WI38 (cell line): ENCODE measurements at regions not wholly inside any gene's neighbourhood (a gene's known extent, or its start where the extent isn't known, plus 50 kb on each side); places are given as distances from the start of the nearest gene placed in this dataset.

Experiments used
- H3K4me3 ChIP-seq: 2 replicates; pipeline ENCODE4 v1.5.1; 2011; ENCODE audit warnings: low read depth, mild to moderate bottlenecking, control low read depth, low read length
- CTCF ChIP-seq: IDR thresholded peaks from 2 replicates; pipeline ENCODE4 v1.5.1; 2012; ENCODE audit warnings: low read depth, mild to moderate bottlenecking, control low read depth, low read length

GRCh38 chr9:26237256-26237655 is 559.0 kb upstream of the TUSC1 start:
- no peak overlapping the region for H3K4me3 ChIP-seq
- TF ChIP-seq CTCF = no peak

GRCh38 chr9:26234865-26235264 is 556.6 kb upstream of the TUSC1 start:
- no peak overlapping the region for H3K4me3 ChIP-seq
- no peak for TF ChIP-seq CTCF

DNA sequence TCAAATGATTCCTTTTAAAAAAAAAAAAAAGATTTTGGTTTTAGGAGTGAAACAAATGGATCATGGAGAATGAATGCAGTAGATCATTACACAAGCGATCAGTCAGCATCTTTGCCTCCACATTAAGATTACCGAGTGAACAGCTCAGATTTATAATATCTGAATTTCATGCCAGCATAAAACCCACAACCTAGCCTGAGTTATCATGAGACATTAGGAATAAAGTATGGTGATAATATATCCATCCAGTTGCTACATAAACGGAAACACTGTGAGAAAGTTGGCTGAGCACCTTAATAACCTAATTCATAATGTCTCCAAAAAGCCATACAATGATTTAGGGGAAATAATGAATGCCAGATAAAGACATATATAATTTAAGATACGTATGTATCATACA is 553.1 kb upstream of the TUSC1 start:
- no peak for TF ChIP-seq CTCF

DNA sequence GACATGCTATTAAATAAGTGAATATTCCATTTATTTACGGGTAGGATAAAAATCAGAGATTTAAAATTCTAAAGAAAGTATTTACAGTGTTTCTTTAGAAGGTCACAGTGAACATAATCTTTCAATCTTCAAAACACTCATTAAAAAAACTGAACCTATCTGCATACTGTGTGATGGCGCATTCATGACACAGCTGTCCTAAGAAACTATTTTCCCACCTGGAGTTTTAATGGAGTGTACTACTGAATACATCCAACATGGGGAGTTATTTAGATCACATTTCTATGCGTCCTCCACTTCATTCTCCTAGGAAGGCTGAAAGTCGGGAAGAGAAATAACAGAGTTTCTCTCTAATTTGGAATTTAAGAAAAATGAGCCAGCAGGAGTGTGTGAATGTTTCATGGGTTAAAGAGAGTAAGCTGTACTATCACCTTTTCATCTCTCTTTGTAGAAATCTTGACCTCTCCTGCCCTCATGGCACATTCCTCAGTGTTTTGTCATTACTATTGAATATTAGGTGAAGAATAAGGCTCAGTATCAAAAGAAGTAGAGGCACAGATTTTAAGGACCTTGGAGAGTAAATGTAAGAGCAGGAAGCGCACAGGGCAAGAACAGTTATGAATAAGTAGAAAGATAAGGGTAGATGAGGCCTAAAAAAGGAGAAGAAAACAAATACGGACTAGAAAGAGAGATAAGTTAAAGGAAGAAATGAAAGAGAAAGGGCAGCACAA is 551.2 kb upstream of the TUSC1 start:
- no peak for TF ChIP-seq CTCF
- no peak overlapping the region for H3K4me3 ChIP-seq

More for the DNA sequence above, 553.1 kb upstream of the TUSC1 start:
- H3K4me3 ChIP-seq = no peak overlapping the region

DNA sequence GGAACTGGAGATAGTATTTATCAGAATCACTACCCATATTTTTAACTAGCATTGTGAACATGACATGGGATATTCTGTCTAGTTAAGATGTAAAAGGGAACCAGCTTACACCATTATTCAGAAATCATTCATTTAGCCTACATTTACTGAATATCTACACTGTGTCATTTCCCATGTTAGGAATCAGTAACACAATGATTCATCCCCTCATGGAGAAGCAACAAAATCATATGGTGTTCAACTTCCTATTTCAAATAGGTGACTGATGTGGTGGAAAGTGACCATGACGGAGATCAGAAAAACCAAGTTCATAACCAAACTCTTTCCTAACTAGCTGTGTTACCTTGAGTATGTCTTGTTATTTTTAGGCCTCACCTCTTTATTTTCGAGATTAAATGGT is 550.0 kb upstream of the TUSC1 start:
- no peak for TF ChIP-seq CTCF
- H3K4me3 ChIP-seq = no peak overlapping the region

DNA sequence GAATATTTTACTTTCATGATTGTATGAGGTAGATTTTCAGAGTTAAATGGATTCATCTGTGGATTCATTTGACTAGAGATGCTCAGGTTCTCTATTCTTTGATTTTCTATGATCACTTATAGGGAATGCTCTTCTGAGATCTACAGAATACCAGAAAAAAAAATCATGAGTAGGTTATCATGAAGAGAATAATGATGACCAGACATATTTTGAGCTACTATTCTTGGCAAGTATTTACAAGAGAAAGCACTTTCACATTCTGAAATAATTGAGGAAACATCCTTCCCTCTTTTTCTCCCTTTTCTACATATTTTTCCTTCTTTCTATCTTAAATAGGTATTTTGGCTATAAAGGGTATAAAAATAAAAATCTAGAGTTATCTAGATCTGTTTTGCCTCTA is 543.0 kb upstream of the TUSC1 start:
- TF ChIP-seq CTCF = no peak
- H3K4me3 ChIP-seq = no peak overlapping the region

DNA sequence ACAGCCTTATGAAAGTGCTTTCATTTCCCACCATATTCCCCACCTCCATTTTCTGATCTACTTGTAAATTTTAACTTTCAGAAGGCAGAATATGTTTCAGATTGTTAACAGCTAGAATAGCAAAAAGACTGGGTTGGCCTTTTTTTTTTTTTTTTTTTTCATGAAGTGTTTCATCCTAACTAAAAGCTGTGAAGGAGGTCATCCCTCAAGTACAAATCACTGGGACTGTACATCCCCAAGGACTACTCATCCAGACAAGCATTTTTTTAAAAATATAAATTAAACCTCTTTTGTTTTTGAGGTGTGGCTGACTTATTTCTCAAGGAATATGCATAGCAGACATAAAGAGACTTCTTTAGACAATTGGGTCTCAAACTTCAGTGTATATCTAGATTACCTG is 542.1 kb upstream of the TUSC1 start:
- H3K4me3 ChIP-seq = no peak overlapping the region
- no peak for TF ChIP-seq CTCF
